K562 (cell line): ENCODE measurements at regions not wholly inside any gene's neighbourhood (a gene's known extent, or its start where the extent isn't known, plus 50 kb on each side); places are given as distances from the start of the nearest gene placed in this dataset.

Experiments
- ATAC-seq: fragments of 200-7000 bp; cut with Tn5 transposase; 3 replicates; pipeline ENCODE4 v1.9.1; 2020; ENCODE audit warnings: moderate library complexity
- BruUV-seq: library from RNA; stranded (reverse); fragments of 400-500 nt; replicated peaks from 2 replicates; lab custom pipeline; 2021; lab: Mats Ljungman, UMichigan
- CTCF ChIA-PET: fragments of 300-600 bp; formaldehyde crosslinking; extraction: SDS; loops from one replicate; lab custom pipeline; 2021; ENCODE audit warnings: low intra/inter-chr PET ratio; lab: Yijun Ruan, JAX
- POLR2A ChIA-PET: fragments of 300-600, 350-650 bp; sonication (Branson Sonifier 250); formaldehyde crosslinking; extraction: SDS; loops from one replicate; lab custom pipeline; 2021; ENCODE audit warnings: antibody characterized with exemption, inconsistent platforms; lab: Yijun Ruan, JAX
- DNase-seq, 4 experiments: peaks; one replicate each; pipeline versions ENCODE4 v3.0.0 to v3.0.0-alpha.2; 2011 to 2018; ENCODE audit warnings: low spot score in 3 of 4, mixed read lengths in 3 of 4; ENCODE audit errors: extremely low read depth in 1 of 4
- FAIRE-seq: peaks from 2 replicates; lab custom pipeline; 2011; peaks lifted over from hg19 to GRCh38; lab: Jason Lieb, UNC
- H2AFZ ChIP-seq: 2 replicates; pipeline ENCODE4 v1.6.0; 2011; ENCODE audit warnings: low read depth, low read length, control low read depth, inconsistent platforms
- H3K27ac ChIP-seq: fragments of 200-600 bp; 3 replicates; pipeline ENCODE4 v1.8.0; 2011; ENCODE audit warnings: low read depth, mild to moderate bottlenecking, control low read depth, inconsistent platforms, low read length, moderate library complexity, mixed read lengths; ENCODE audit errors: extremely low read depth
- H3K27me3 ChIP-seq, 2 experiments: fragments of 300-600 bp in 1 of 2; 2 replicates in 1 of 2; 3 replicates in 1 of 2; pipeline versions ENCODE4 v1.6.0 to v1.8.0; 2011; ENCODE audit warnings: inconsistent platforms in 2 of 2, low read length in 2 of 2, mild to moderate bottlenecking in 1 of 2, mixed read lengths in 1 of 2, moderate library complexity in 1 of 2; ENCODE audit not compliant: control insufficient read depth in 2 of 2, insufficient read depth in 2 of 2
- H3K36me3 ChIP-seq: fragments of 300-600 bp; 3 replicates; pipeline ENCODE4 v1.8.0; 2011; ENCODE audit warnings: mild to moderate bottlenecking, low read length, inconsistent platforms; ENCODE audit not compliant: control insufficient read depth, insufficient read depth
- H3K4me1 ChIP-seq, 2 experiments: fragments of 200-600 bp in 1 of 2; replicated peaks in 1 of 2; 2 replicates in 1 of 2; 3 replicates in 1 of 2; pipeline versions ENCODE4 v1.5.1 to v1.8.0; 2011; ENCODE audit warnings: inconsistent platforms in 2 of 2, low read length in 2 of 2, mild to moderate bottlenecking in 1 of 2, mixed read lengths in 1 of 2, moderate library complexity in 1 of 2; ENCODE audit not compliant: control insufficient read depth in 2 of 2, insufficient read depth in 2 of 2
- H3K4me2 ChIP-seq: 2 replicates; pipeline ENCODE4 v1.6.1; 2011; ENCODE audit warnings: low read length, control low read depth, inconsistent platforms, mixed read lengths; ENCODE audit not compliant: insufficient read depth
- H3K4me3 ChIP-seq: fragments of 200-600 bp; sonication (generic), shearing (Covaris generic); 2 replicates; pipeline ENCODE4 v1.5.1; 2016; ENCODE audit warnings: control low read depth, inconsistent platforms
- H3K79me2 ChIP-seq: fragments of 200-600 bp; 3 replicates; pipeline ENCODE4 v1.8.0; 2011; ENCODE audit warnings: low read length, inconsistent platforms; ENCODE audit not compliant: control insufficient read depth, insufficient read depth
- H3K9ac ChIP-seq, 2 experiments: 2 replicates each; pipeline versions ENCODE4 v1.6.0 to v1.6.1; 2011; ENCODE audit warnings: low read depth in 2 of 2, low read length in 2 of 2, control low read depth in 1 of 2, inconsistent platforms in 1 of 2, mild to moderate bottlenecking in 1 of 2, mixed read lengths in 1 of 2; ENCODE audit not compliant: insufficient read depth in 1 of 2
- H3K9me1 ChIP-seq: one replicate; pipeline ENCODE4 v1.6.0; 2011; ENCODE audit warnings: inconsistent platforms, mild to moderate bottlenecking, low read length, moderate library complexity; ENCODE audit not compliant: control insufficient read depth, insufficient read depth
- H3K9me3 ChIP-seq: replicated peaks from 2 replicates; pipeline ENCODE4 v1.5.1; 2011; ENCODE audit warnings: low read depth, low read length, inconsistent platforms; ENCODE audit not compliant: control insufficient read depth, insufficient read depth
- H4K20me1 ChIP-seq: replicated peaks from 2 replicates; pipeline ENCODE4 v1.6.1; 2011; ENCODE audit warnings: low read length, inconsistent platforms, mixed read lengths; ENCODE audit not compliant: control insufficient read depth, insufficient read depth
- ARNT ChIP-seq, 2 experiments: fragments of 450-650 bp; IDR thresholded peaks; 2 replicates each; pipeline ENCODE4 v1.6.1; 2016; ENCODE audit warnings: mild to moderate bottlenecking in 1 of 2
- HSF4 ChIP-seq: fragments of 250-450 bp; sonication (Bioruptor Pico); IDR thresholded peaks from 2 replicates; pipeline ENCODE4 v2.1.2; 2022; ENCODE audit warnings: mild to moderate bottlenecking, moderate library complexity, borderline replicate concordance
- KDM4B ChIP-seq, 2 experiments: fragments of 450-650 bp in 1 of 2; sonication (generic) in 1 of 2; IDR thresholded peaks; 2 replicates each; pipeline ENCODE4 v1.6.1; 2016 to 2017; ENCODE audit warnings: borderline replicate concordance in 2 of 2, antibody characterized with exemption in 1 of 2, low read depth in 1 of 2, mild to moderate bottlenecking in 1 of 2
- MEF2D ChIP-seq: conservative IDR thresholded peaks from 2 replicates; pipeline ENCODE4 v1.6.1; 2016; ENCODE audit warnings: low read depth, missing genetic modification characterization, missing compliant biosample characterization
- MEIS2 ChIP-seq: fragments of 450-650 bp; IDR thresholded peaks from 2 replicates; pipeline ENCODE4 v1.6.1; 2014; ENCODE audit warnings: mild to moderate bottlenecking; ENCODE audit not compliant: partially characterized antibody
- SAP30 ChIP-seq: fragments of 200-600 bp; sonication (generic); IDR thresholded peaks from 2 replicates; pipeline ENCODE4 v1.6.1; 2012; ENCODE audit warnings: borderline replicate concordance, low read depth, mild to moderate bottlenecking, moderate library complexity, low read length, control low read depth, inconsistent platforms; ENCODE audit not compliant: insufficient read depth, poor library complexity, severe bottlenecking
- SNAPC5 ChIP-seq: fragments of 250-450 bp; sonication (Bioruptor Pico); IDR thresholded peaks from 2 replicates; pipeline ENCODE4 v1.8.0; 2021; ENCODE audit warnings: moderate library complexity, mild to moderate bottlenecking, inconsistent platforms
- SP2 ChIP-seq: IDR thresholded peaks from 2 replicates; pipeline ENCODE4 v1.6.1; 2011; ENCODE audit warnings: mild to moderate bottlenecking, low read depth, low read length, moderate library complexity; ENCODE audit not compliant: poor library complexity, severe bottlenecking; ENCODE audit errors: extremely low read depth
- SRSF9 ChIP-seq: fragments of 200-400 bp; formaldehyde crosslinking; IDR thresholded peaks from 2 replicates; pipeline ENCODE4 v1.6.1; 2017; ENCODE audit warnings: low read depth, low read length, borderline replicate concordance
- TBL1XR1 ChIP-seq, 2 experiments: IDR thresholded peaks; 2 replicates each; pipeline ENCODE4 v1.6.1; 2012; ENCODE audit warnings: improper control_type of control experiment in 2 of 2, low read length in 2 of 2, mild to moderate bottlenecking in 1 of 2
- ZBTB5 ChIP-seq: fragments of 450-650 bp; IDR thresholded peaks from 2 replicates; pipeline ENCODE4 v1.6.1; 2017; ENCODE audit warnings: antibody characterized with exemption
- ZFPM2 ChIP-seq: fragments of 250-450 bp; sonication (Bioruptor Pico); IDR thresholded peaks from 2 replicates; pipeline ENCODE4 v1.5.1; 2022; ENCODE audit warnings: mild to moderate bottlenecking
- ZNF512 ChIP-seq: IDR thresholded peaks from 2 replicates; pipeline ENCODE4 v1.6.1; 2016; ENCODE audit warnings: missing genetic modification characterization, missing compliant biosample characterization
- ZNF609 ChIP-seq: sonication (generic); formaldehyde crosslinking; IDR thresholded peaks from 2 replicates; pipeline ENCODE4 v1.8.1; 2023; ENCODE audit warnings: missing genetic modification reagents, mild to moderate bottlenecking, borderline replicate concordance
- WGBS: fragments of 100-300 bp; shearing (Covaris generic); methylation state at CpG from one replicate; pipeline ENCODE4 v1.1.6; 2016; ENCODE audit warnings: low coverage, mixed read lengths; ENCODE audit not compliant: insufficient coverage; ENCODE audit errors: missing lambda C conversion rate; 5-methylcytosine and 5-hydroxymethylcytosine counted together
- in situ Hi-C: fragments of 300-500 bp; cut with MboI; formaldehyde crosslinking; loops from 4 replicates; pipeline ENCODE4 v1.15.0; 2018; ENCODE audit warnings: inconsistent platforms, mixed read lengths
- intact Hi-C: fragments of 100-400 bp; cut with micrococcal nuclease; formaldehyde crosslinking; loops from 2 replicates; pipeline ENCODE4 v1.14.2; 2022

- POLR2A ChIA-PET: no interaction called here
- Histone ChIP-seq H3K4me3 (no peak overlapping the region), H3K27me3 (no peaks in the 10 kb centered on the region), H4K20me1 (no peaks in the 10 kb centered on the region), H3K9me3 (no peaks in the 10 kb centered on the region), H2AFZ (no peak overlapping the region), H3K9ac (no peak overlapping the region), H3K79me2 (no peaks in the 10 kb centered on the region), H3K9me1 (no peaks in the 10 kb centered on the region), H3K27ac (no peak overlapping the region), H3K36me3 (no peaks in the 10 kb centered on the region), H3K4me2 (no peak overlapping the region), H3K4me1 (no peaks in the 10 kb centered on the region)
- CTCF ChIA-PET: no interaction called here
- no TSS peak for BruUV-seq
- WGBS: 0% methylated on average over 3 of the region's 3 CpGs
- ATAC-seq (no peak), DNase-seq (no peak), FAIRE-seq (no peak)
- in situ Hi-C loops: no loop called here
- intact Hi-C loops: no loop called here
- TF ChIP-seq ZBTB5 (no peak), SAP30 (no peak), ZFPM2 (CRISPR knock-in tag) (no peak), ZNF609 (CRISPR knock-in tag) (no peak), MEIS2 (no peak), HSF4 (CRISPR knock-in tag) (no peak), ARNT (IDR thresholded peaks at IDR 0.05) (no peak), KDM4B (IDR thresholded peaks at IDR 0.05; ENCODE audit: borderline replicate concordance in 2 of 2, low read depth in 1 of 2) (no peak), SRSF9 (no peak), SP2 (no peak), MEF2D (no peak), ZNF512 (tag) (no peak), SNAPC5 (CRISPR knock-in tag) (no peak), TBL1XR1 (IDR thresholded peaks at IDR 0.05; ENCODE audit: low read length in 2 of 2) (no peak)
Measured at GRCh38 chr11:80937842-80938241, 1497.0 kb upstream of the TENM4 start.
